Adrenal gland (tissue), 9 donors: ENCODE measurements at regions not wholly inside any gene's neighbourhood (a gene's known extent, or its start where the extent isn't known, plus 50 kb on each side); places are given as distances from the start of the nearest gene placed in this dataset.

Experiments used
- DNase-seq, 7 donors: peaks; one replicate each; pipeline ENCODE4 v3.0.0-alpha.2; 2019 to 2020
- H3K27ac ChIP-seq, 5 donors: fragments of 200-600 bp; sonication (generic) in 4 of 5; 1 replicate in 3 of 5; 2 replicates in 2 of 5; pipeline versions ENCODE4 v1.5.1 to v1.8.0; 2016 to 2020; ENCODE audit warnings: mild to moderate bottlenecking in 1 of 5
- H3K27me3 ChIP-seq: fragments of 200-600 bp; 2 replicates; pipeline ENCODE4 v1.8.0; 2021
- H3K36me3 ChIP-seq, 2 donors: fragments of 200-600 bp; replicated peaks in 1 of 2; 1 replicate in 1 of 2; 2 replicates in 1 of 2; pipeline versions ENCODE4 v1.5.1 to v1.8.0; 2018 to 2022
- H3K4me1 ChIP-seq, 2 donors: fragments of 200-600 bp; replicated peaks in 1 of 2; 1 replicate in 1 of 2; 2 replicates in 1 of 2; pipeline versions ENCODE4 v1.5.1 to v1.8.0; 2018 to 2021
- H3K4me3 ChIP-seq, 4 donors: fragments of 200-600 bp; sonication (generic) in 3 of 4; one replicate each; pipeline ENCODE4 v1.5.1; 2016 to 2018
- H3K9me3 ChIP-seq, 3 donors: fragments of 200-600 bp; sonication (generic) in 1 of 3; replicated peaks in 1 of 3; 1 replicate in 2 of 3; 2 replicates in 1 of 3; pipeline versions ENCODE4 v1.5.1 to v1.8.0; 2016 to 2021
- CTCF ChIP-seq, 6 experiments: fragments of 450-650 bp in 4 of 6; fragments of 200-600 bp in 2 of 6; sonication (generic) in 1 of 6; IDR thresholded peaks; 1 replicate in 5 of 6; 2 replicates in 1 of 6; pipeline versions ENCODE4 v1.5.1 to v1.8.0; 2016 to 2021; ENCODE audit warnings: antibody characterized with exemption in 6 of 6, mild to moderate bottlenecking in 2 of 6, moderate library complexity in 1 of 6
- POLR2A ChIP-seq, 2 donors: fragments of 450-650 bp; IDR thresholded peaks; one replicate each; pipeline ENCODE4 v1.6.1; 2017; ENCODE audit warnings: antibody characterized with exemption in 2 of 2, mild to moderate bottlenecking in 2 of 2, moderate library complexity in 1 of 2
- WGBS, 4 donors: extraction: QIAGEN DNeasy Blood & Tissue Kit in 2 of 4; methylation state at CpG; one replicate each; pipeline versions ENCODE4 v1.1.5 to v1.1.7; 2013 to 2017; 5-methylcytosine and 5-hydroxymethylcytosine counted together
- intact Hi-C, 2 donors: fragments of 100-400 bp; cut with DNase I; formaldehyde crosslinking; loops; one replicate each; pipeline versions ENCODE4 v1.14.1 to v1.15.0; 2022 to 2023
- donor health status: healthy with polysubstance abuse.
- donor health status: Bipolar disorder and iron deficiency.
- donor health status: DM: yes; HTN: yes; CAD: no.
- donor health status: DM: no; HTN: no; CAD: no.
- donor health status: DM: no; HTN: no; CAD: no.

GRCh38 chr19:32196690-32197420 lies 148.6 kb upstream of the ZNF507 start:
- intact Hi-C loops, result no loop called here
- H3K27ac ChIP-seq, result no peak overlapping the region

GRCh38 chr19:32197896-32198882 lies 147.2 kb upstream of the ZNF507 start:
- Histone ChIP-seq H3K36me3 (no peaks in the 10 kb centered on the region), H3K9me3 (no peaks in the 10 kb centered on the region), H3K4me3 (no peak overlapping the region), H3K4me1 (no peaks in the 10 kb centered on the region), H3K27ac (no peak overlapping the region), H3K27me3 (no peaks in the 10 kb centered on the region)
- 69 to 79% (median 73%) methylated on average over 10 to 13 of the region's 13 CpGs for WGBS, 4 donors
- TF ChIP-seq POLR2A (IDR thresholded peaks at IDR 0.05), result no peak
- no peak for TF ChIP-seq CTCF (IDR thresholded peaks at IDR 0.05)
- no peak for DNase-seq
- intact Hi-C loops, result no loop called here

More at GRCh38 chr19:32196690-32197420, 148.6 kb upstream of the ZNF507 start:
- no peaks in the 10 kb centered on the region for H3K27me3 ChIP-seq
- no peaks in the 10 kb centered on the region for H3K36me3 ChIP-seq
- no peak for TF ChIP-seq POLR2A (IDR thresholded peaks at IDR 0.05)
- TF ChIP-seq CTCF (IDR thresholded peaks at IDR 0.05), result no peak
- H3K4me3 ChIP-seq, result no peak overlapping the region
- DNase-seq, result no peak
- H3K4me1 ChIP-seq, result no peaks in the 10 kb centered on the region
- H3K9me3 ChIP-seq, result no peaks in the 10 kb centered on the region
- 80 to 90% (median 86%) methylated on average over 12 to 13 of the region's 13 CpGs for WGBS, 4 donors

- intact Hi-C loops, result no loop called here
Measured at GRCh38 chr19:32199501-32200040, 145.8 kb upstream of the ZNF507 start.

More at GRCh38 chr19:32199501-32200040, 145.8 kb upstream of the ZNF507 start:
- Histone ChIP-seq H3K27ac (no peak overlapping the region), H3K4me1 (no peaks in the 10 kb centered on the region), H3K36me3 (no peaks in the 10 kb centered on the region), H3K4me3 (no peak overlapping the region), H3K9me3 (no peaks in the 10 kb centered on the region), H3K27me3 (no peaks in the 10 kb centered on the region)
- no peak for TF ChIP-seq CTCF (IDR thresholded peaks at IDR 0.05)
- TF ChIP-seq POLR2A (IDR thresholded peaks at IDR 0.05), result no peak
- WGBS, 4 donors, result 71 to 88% (median 83%) methylated on average over 8 to 10 of the region's 10 CpGs
- DNase-seq, result no peak
